Neural progenitor cell (in vitro differentiated cells): ENCODE measurements at regions not wholly inside any gene's neighbourhood (a gene's known extent, or its start where the extent isn't known, plus 50 kb on each side); places are given as distances from the start of the nearest gene placed in this dataset.

Source experiments
- DNase-seq: peaks from one replicate; pipeline ENCODE4 v3.0.0-alpha.2; 2016; ENCODE audit warnings: low spot score
- H2AFZ ChIP-seq: fragments of 200-600 bp; sonication (generic); replicated peaks from 2 replicates; pipeline ENCODE4 v1.6.1; 2016; ENCODE audit warnings: antibody characterized with exemption
- H3F3A ChIP-seq: fragments of 200-600 bp; sonication (generic); 2 replicates; pipeline ENCODE4 v1.6.1; 2016; ENCODE audit warnings: antibody characterized with exemption, low read depth
- H3K27ac ChIP-seq: fragments of 200-600 bp; sonication (generic); 2 replicates; pipeline ENCODE4 v1.5.1; 2016; ENCODE audit warnings: mild to moderate bottlenecking
- H3K27me3 ChIP-seq: fragments of 200-600 bp; sonication (generic); 2 replicates; pipeline ENCODE4 v1.6.1; 2016; ENCODE audit warnings: mild to moderate bottlenecking, moderate library complexity
- H3K36me3 ChIP-seq: fragments of 200-600 bp; sonication (generic); 2 replicates; pipeline ENCODE4 v1.5.1; 2016
- H3K4me1 ChIP-seq: fragments of 200-600 bp; sonication (generic); 2 replicates; pipeline ENCODE4 v1.6.1; 2016; ENCODE audit warnings: mixed run types
- H3K4me2 ChIP-seq: fragments of 200-600 bp; sonication (generic); 2 replicates; pipeline ENCODE4 v1.6.1; 2016
- H3K4me3 ChIP-seq: fragments of 200-600 bp; sonication (generic); 2 replicates; pipeline ENCODE4 v1.5.1; 2016
- H3K79me2 ChIP-seq: fragments of 200-600 bp; sonication (generic); 2 replicates; pipeline ENCODE4 v1.6.1; 2016; ENCODE audit warnings: low read depth
- H3K9ac ChIP-seq: fragments of 200-600 bp; sonication (generic); 2 replicates; pipeline ENCODE4 v1.6.1; 2016
- H3K9me3 ChIP-seq: fragments of 200-600 bp; sonication (generic); 2 replicates; pipeline ENCODE4 v1.5.1; 2016; ENCODE audit warnings: low read depth
- H4K20me1 ChIP-seq: fragments of 200-600 bp; sonication (generic); 2 replicates; pipeline ENCODE4 v1.6.1; 2016; ENCODE audit warnings: low read depth
- H3K27ac Mint-ChIP-seq: 3 replicates; pipeline ENCODE4 v1.8.0; 2021; ENCODE audit warnings: mixed read lengths
- H3K27me3 Mint-ChIP-seq: 2 replicates; pipeline ENCODE4 v1.8.0; 2022; ENCODE audit warnings: low read depth, mild to moderate bottlenecking, inconsistent platforms, moderate library complexity, mixed read lengths; ENCODE audit not compliant: insufficient read depth
- H3K36me3 Mint-ChIP-seq: 3 replicates; pipeline ENCODE4 v1.8.0; 2021; ENCODE audit warnings: mixed read lengths
- H3K4me1 Mint-ChIP-seq: 3 replicates; pipeline ENCODE4 v1.8.0; 2021; ENCODE audit warnings: mixed read lengths
- H3K4me3 Mint-ChIP-seq: 3 replicates; pipeline ENCODE4 v1.8.0; 2021; ENCODE audit warnings: mild to moderate bottlenecking, moderate library complexity, mixed read lengths
- H3K9me3 Mint-ChIP-seq: 3 replicates; pipeline ENCODE4 v1.8.0; 2020; ENCODE audit warnings: mixed read lengths
- EZH2 ChIP-seq: fragments of 200-600 bp; sonication (generic); IDR thresholded peaks from 2 replicates; pipeline ENCODE4 v1.6.1; 2017; ENCODE audit warnings: antibody characterized with exemption, mild to moderate bottlenecking, moderate library complexity
- EZH2phosphoT487 ChIP-seq: fragments of 200-600 bp; sonication (generic); IDR thresholded peaks from 2 replicates; pipeline ENCODE4 v1.6.1; 2017; ENCODE audit warnings: antibody characterized with exemption
- TF ChIP-seq, protein P1 (sequence below): fragments of 200-600 bp; sonication (generic); IDR thresholded peaks from 2 replicates; pipeline ENCODE4 v1.5.1; 2017; ENCODE audit warnings: antibody characterized with exemption, mild to moderate bottlenecking

DNA sequence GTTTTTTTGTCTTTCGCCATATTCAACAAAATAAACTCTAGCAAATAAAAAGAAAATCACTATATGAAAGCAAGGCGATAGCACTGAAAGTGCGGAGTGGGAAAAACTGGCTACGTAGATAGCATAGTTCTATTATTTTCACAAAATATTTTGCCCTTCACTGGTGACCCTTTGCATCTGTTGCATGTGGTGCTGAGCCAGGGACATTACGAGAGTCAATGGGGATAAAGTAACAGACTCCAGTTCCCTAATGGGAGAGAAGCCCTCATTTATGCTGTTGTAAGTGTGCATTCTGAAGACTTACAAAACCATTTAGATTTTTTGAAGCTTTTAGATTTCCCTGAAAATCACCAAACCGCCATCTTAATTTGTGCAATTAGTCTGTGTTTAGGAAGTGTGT is 501.6 kb downstream of the PPARGC1A start:
- Mint-ChIP-seq H3K4me3 (no peak overlapping the region), H3K36me3 (no peaks in the 10 kb centered on the region), H3K27me3 (no peaks in the 10 kb centered on the region), H3K9me3 (no peaks in the 10 kb centered on the region), H3K27ac (no peak overlapping the region), H3K4me1 (no peaks in the 10 kb centered on the region)
- no peak for DNase-seq
- Histone ChIP-seq H3K27me3 (no peaks in the 10 kb centered on the region), H4K20me1 (no peaks in the 10 kb centered on the region), H3K4me1 (no peaks in the 10 kb centered on the region), H3K27ac (no peak overlapping the region), H3K4me3 (no peak overlapping the region), H3K79me2 (no peaks in the 10 kb centered on the region), H3K9me3 (no peaks in the 10 kb centered on the region), H3K36me3 (no peaks in the 10 kb centered on the region), H3K9ac (no peak overlapping the region), H3F3A (no peaks in the 10 kb centered on the region), H2AFZ (no peak overlapping the region), H3K4me2 (no peak overlapping the region)
- TF ChIP-seq EZH2 = no peak
- TF ChIP-seq, protein P1, sequence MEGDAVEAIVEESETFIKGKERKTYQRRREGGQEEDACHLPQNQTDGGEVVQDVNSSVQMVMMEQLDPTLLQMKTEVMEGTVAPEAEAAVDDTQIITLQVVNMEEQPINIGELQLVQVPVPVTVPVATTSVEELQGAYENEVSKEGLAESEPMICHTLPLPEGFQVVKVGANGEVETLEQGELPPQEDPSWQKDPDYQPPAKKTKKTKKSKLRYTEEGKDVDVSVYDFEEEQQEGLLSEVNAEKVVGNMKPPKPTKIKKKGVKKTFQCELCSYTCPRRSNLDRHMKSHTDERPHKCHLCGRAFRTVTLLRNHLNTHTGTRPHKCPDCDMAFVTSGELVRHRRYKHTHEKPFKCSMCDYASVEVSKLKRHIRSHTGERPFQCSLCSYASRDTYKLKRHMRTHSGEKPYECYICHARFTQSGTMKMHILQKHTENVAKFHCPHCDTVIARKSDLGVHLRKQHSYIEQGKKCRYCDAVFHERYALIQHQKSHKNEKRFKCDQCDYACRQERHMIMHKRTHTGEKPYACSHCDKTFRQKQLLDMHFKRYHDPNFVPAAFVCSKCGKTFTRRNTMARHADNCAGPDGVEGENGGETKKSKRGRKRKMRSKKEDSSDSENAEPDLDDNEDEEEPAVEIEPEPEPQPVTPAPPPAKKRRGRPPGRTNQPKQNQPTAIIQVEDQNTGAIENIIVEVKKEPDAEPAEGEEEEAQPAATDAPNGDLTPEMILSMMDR = no peak
- TF ChIP-seq EZH2phosphoT487 = no peak

DNA sequence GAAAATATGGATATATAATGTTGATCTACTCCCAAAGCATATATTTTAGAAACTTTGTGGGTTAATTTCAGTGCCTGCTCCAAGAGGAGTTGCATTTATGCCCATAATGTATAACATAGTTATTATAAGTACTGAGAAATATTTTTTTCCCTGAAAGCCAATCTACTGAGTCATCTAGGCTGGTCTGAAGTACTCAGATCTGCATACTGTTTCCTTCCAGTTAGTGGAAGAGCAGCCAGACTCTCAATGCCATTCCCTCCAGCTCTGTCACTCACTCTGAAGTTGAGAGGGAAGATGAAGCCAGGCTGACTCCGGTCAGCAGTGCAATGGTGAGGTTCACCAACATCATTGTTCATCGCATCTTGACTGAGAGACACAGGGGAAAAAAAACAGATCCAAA is 505.1 kb downstream of the PPARGC1A start:
- Mint-ChIP-seq H3K9me3 (no peaks in the 10 kb centered on the region), H3K27ac (no peak overlapping the region), H3K4me1 (no peaks in the 10 kb centered on the region), H3K36me3 (no peaks in the 10 kb centered on the region), H3K27me3 (no peaks in the 10 kb centered on the region), H3K4me3 (no peak overlapping the region)
- Histone ChIP-seq H3K79me2 (no peaks in the 10 kb centered on the region), H3K27me3 (no peaks in the 10 kb centered on the region), H2AFZ (no peak overlapping the region), H3K4me2 (no peak overlapping the region), H4K20me1 (no peaks in the 10 kb centered on the region), H3K9ac (no peak overlapping the region), H3K36me3 (no peaks in the 10 kb centered on the region), H3K4me1 (no peaks in the 10 kb centered on the region), H3K27ac (no peak overlapping the region), H3F3A (no peaks in the 10 kb centered on the region), H3K4me3 (no peak overlapping the region), H3K9me3 (no peaks in the 10 kb centered on the region)
- TF ChIP-seq EZH2 = no peak
- no peak for DNase-seq

DNA sequence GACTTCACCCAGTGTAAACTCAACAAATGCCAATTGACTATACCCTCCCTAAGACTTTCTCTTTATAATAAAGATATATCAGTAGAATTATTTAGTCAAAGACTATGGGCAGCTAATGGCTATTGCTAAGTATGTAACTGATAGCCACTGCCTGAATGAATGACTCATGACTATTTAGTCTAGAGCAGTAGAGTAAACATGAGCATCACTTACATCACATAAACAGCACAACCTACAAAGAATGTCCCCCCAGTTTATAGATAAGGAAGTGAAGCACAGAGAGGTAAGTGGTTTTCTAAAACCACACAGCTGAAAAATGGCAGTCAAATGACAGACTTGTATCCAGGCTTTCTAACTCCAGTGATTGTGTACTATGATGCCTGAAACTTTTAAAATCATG is 507.0 kb downstream of the PPARGC1A start:
- H3K27me3 Mint-ChIP-seq = no peaks in the 10 kb centered on the region
- peaks cover 4% of the 10 kb centered on the region for H3K9me3 Mint-ChIP-seq
- no peak overlapping the region for H3K4me3 Mint-ChIP-seq
- TF ChIP-seq EZH2phosphoT487 (no peak), EZH2 (no peak)
- TF ChIP-seq, protein P1 = no peak
- H3K27ac Mint-ChIP-seq = no peak overlapping the region
- no peak overlapping the region for H3K4me3 ChIP-seq
- no peak overlapping the region for H2AFZ ChIP-seq
- no peaks in the 10 kb centered on the region for H3K4me1 Mint-ChIP-seq
- no peaks in the 10 kb centered on the region for H3K4me1 ChIP-seq
- no peaks in the 10 kb centered on the region for H3K36me3 ChIP-seq
- no peak overlapping the region for H3K9ac ChIP-seq
- no peak for DNase-seq
- no peaks in the 10 kb centered on the region for H3K27me3 ChIP-seq
- no peaks in the 10 kb centered on the region for H3K9me3 ChIP-seq
- H3K27ac ChIP-seq = no peak overlapping the region
- H3F3A ChIP-seq = no peaks in the 10 kb centered on the region
- H3K79me2 ChIP-seq = no peaks in the 10 kb centered on the region
- H3K36me3 Mint-ChIP-seq = no peaks in the 10 kb centered on the region
- no peaks in the 10 kb centered on the region for H4K20me1 ChIP-seq
- no peak overlapping the region for H3K4me2 ChIP-seq

DNA sequence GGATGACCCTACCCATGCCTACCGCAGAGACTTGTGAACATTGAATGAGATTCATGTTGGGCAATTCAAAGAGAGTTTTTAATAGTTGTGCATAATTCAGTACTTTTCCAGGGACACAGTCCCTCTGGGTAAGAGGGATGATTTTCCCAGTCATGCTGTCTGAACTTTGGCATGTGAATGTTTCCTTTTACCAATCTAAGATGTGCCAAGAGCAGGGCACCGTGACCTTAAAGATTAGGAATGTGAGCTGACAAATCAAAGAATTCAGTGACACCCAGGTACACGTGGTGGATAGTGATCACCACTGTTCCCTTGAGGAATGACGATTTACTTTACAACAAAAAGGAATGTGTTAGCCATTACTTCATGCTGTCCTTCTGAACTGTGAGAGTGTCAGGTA is 515.6 kb downstream of the PPARGC1A start:
- H3K27me3 ChIP-seq = no peaks in the 10 kb centered on the region
- H3F3A ChIP-seq = no peaks in the 10 kb centered on the region
- H4K20me1 ChIP-seq = no peaks in the 10 kb centered on the region
- no peak overlapping the region for H3K4me3 Mint-ChIP-seq
- no peak overlapping the region for H3K9ac ChIP-seq
- peaks cover 9% of the 10 kb centered on the region for H3K4me1 ChIP-seq
- no peaks in the 10 kb centered on the region for H3K9me3 ChIP-seq
- no peaks in the 10 kb centered on the region for H3K36me3 ChIP-seq
- H3K79me2 ChIP-seq = no peaks in the 10 kb centered on the region
- H3K27ac Mint-ChIP-seq = no peak overlapping the region
- peaks cover 5% of the 10 kb centered on the region for H3K9me3 Mint-ChIP-seq
- no peaks in the 10 kb centered on the region for H3K36me3 Mint-ChIP-seq
- no peak overlapping the region for H3K27ac ChIP-seq
- H3K4me3 ChIP-seq = no peak overlapping the region
- peaks cover under 1% of the 10 kb centered on the region for H3K27me3 Mint-ChIP-seq
- H2AFZ ChIP-seq = no peak overlapping the region
- no peak for TF ChIP-seq EZH2
- TF ChIP-seq, protein P1 = no peak
- H3K4me1 Mint-ChIP-seq = peaks cover 23% of the 10 kb centered on the region
- DNase-seq = no peak
- H3K4me2 ChIP-seq = no peak overlapping the region
